CD8-positive, alpha-beta memory T cell (primary cell): ENCODE measurements at regions not wholly inside any gene's neighbourhood (a gene's known extent, or its start where the extent isn't known, plus 50 kb on each side); places are given as distances from the start of the nearest gene placed in this dataset.

Experiments used
- CTCF ChIA-PET: fragments of 350-600 bp; sonication (Branson Sonifier 250); formaldehyde crosslinking; loops from one replicate; lab custom pipeline; 2021; ENCODE audit warnings: antibody characterized with exemption; lab: Charles Lee
- POLR2A ChIA-PET: fragments of 350-600 bp; sonication (Branson Sonifier 250); formaldehyde crosslinking; loops from one replicate; lab custom pipeline; 2021; ENCODE audit warnings: antibody characterized with exemption; lab: Charles Lee
- DNase-seq, 5 donors: peaks; one replicate each; pipeline versions ENCODE4 v3.0.0 to v3.0.0-alpha.2; 2020 to 2022; ENCODE audit warnings: mixed read lengths in 1 of 5
- H3K27ac ChIP-seq: one replicate; pipeline ENCODE4 v1.7.0; 2013; ENCODE audit warnings: low read depth, mild to moderate bottlenecking, low read length, moderate library complexity
- H3K27me3 ChIP-seq: 2 replicates; pipeline ENCODE4 v1.7.0; 2013; ENCODE audit warnings: low read length, mild to moderate bottlenecking; ENCODE audit not compliant: insufficient read depth, poor library complexity, severe bottlenecking
- H3K36me3 ChIP-seq: 2 replicates; pipeline ENCODE4 v1.7.0; 2013; ENCODE audit warnings: mild to moderate bottlenecking, low read length, moderate library complexity; ENCODE audit not compliant: insufficient read depth
- H3K4me1 ChIP-seq: 2 replicates; pipeline ENCODE4 v1.7.0; 2013; ENCODE audit warnings: mild to moderate bottlenecking, low read length, moderate library complexity; ENCODE audit not compliant: insufficient read depth
- H3K4me3 ChIP-seq: 2 replicates; pipeline ENCODE4 v1.7.0; 2013; ENCODE audit warnings: mild to moderate bottlenecking, low read length
- H3K9me3 ChIP-seq: 2 replicates; pipeline ENCODE4 v1.7.0; 2013; ENCODE audit warnings: mild to moderate bottlenecking, low read length
- H3K27ac Mint-ChIP-seq, 8 donors: one replicate each; pipeline ENCODE4 v1.8.0; 2020 to 2021; ENCODE audit warnings: mixed read lengths in 8 of 8, mild to moderate bottlenecking in 6 of 8, inconsistent platforms in 3 of 8, moderate library complexity in 3 of 8
- H3K27me3 Mint-ChIP-seq, 2 donors: one replicate each; pipeline ENCODE4 v1.8.0; 2020 to 2021; ENCODE audit warnings: mixed read lengths in 2 of 2, mild to moderate bottlenecking in 1 of 2, moderate library complexity in 1 of 2
- H3K36me3 Mint-ChIP-seq, 3 donors: one replicate each; pipeline ENCODE4 v1.8.0; 2020 to 2021; ENCODE audit warnings: mixed read lengths in 3 of 3, inconsistent platforms in 1 of 3, mild to moderate bottlenecking in 1 of 3
- H3K4me1 Mint-ChIP-seq, 3 donors: one replicate each; pipeline ENCODE4 v1.8.0; 2020 to 2021; ENCODE audit warnings: mixed read lengths in 3 of 3, inconsistent platforms in 1 of 3, mild to moderate bottlenecking in 1 of 3
- H3K4me3 Mint-ChIP-seq, 7 donors: one replicate each; pipeline ENCODE4 v1.8.0; 2020 to 2021; ENCODE audit warnings: mixed read lengths in 7 of 7, mild to moderate bottlenecking in 6 of 7, moderate library complexity in 4 of 7, inconsistent platforms in 2 of 7
- H3K9me3 Mint-ChIP-seq, 5 donors: one replicate each; pipeline ENCODE4 v1.8.0; 2020 to 2022; ENCODE audit warnings: mixed read lengths in 5 of 5, mild to moderate bottlenecking in 3 of 5, moderate library complexity in 2 of 5, inconsistent platforms in 1 of 5

DNA sequence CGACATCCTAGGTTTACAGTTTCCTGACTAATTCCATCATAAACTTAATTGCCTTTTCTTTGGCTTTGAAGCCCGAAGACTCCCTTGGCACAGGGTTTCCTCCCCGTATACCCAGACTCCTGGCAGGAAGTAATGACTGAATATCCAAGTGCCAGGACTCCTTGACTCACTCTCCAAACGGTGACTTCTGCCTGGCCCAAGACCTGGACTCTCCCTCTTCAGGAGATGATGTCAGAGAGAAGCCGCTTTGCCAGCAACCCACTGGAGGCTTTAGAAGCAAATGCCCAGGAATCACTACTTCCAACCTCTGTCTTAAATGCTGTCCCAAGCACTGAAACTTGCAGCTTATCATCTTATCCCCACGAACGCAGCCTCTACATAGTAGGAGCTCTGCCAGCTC lies 146.5 kb downstream of the RGS9 start:
- H3K4me1 ChIP-seq, result no peaks in the 10 kb centered on the region
- H3K4me3 ChIP-seq, result no peak overlapping the region
- peaks cover 0 to 2% (median 0%) of the 10 kb centered on the region in 5 donors for H3K9me3 Mint-ChIP-seq
- no peak overlapping the region for H3K27ac Mint-ChIP-seq
- H3K27me3 Mint-ChIP-seq, result peaks cover 0 to 11% of the 10 kb centered on the region in 2 donors
- H3K4me1 Mint-ChIP-seq, result no peaks in the 10 kb centered on the region
- ChIA-PET CTCF (no interaction called here), POLR2A (no interaction called here)
- H3K36me3 ChIP-seq, result no peaks in the 10 kb centered on the region
- peaks cover 0 to 1% (median 0%) of the 10 kb centered on the region in 3 donors for H3K36me3 Mint-ChIP-seq
- H3K4me3 Mint-ChIP-seq, result no peak overlapping the region
- no peak for DNase-seq
- peaks cover under 1% of the 10 kb centered on the region for H3K27me3 ChIP-seq
- H3K27ac ChIP-seq, result no peak overlapping the region
- H3K9me3 ChIP-seq, result no peaks in the 10 kb centered on the region

DNA sequence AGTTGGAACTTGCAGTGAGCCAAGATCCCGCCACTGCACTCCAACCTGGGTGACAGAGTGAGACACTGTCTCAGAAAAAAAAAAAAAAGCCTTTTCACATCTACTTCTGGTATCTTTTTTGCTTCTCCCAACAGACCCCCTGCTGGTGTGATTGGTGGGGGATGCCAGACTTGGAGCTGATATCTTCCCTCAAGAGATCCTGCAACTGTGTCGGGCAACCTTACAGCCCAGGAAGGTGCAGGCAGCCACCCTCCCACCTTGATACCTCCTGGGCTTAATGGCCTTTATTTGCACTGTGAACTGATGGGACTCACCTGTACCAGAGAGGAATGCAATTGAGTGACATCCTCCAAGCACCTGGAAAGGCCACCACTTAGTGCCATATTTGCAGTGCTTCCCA lies 142.3 kb downstream of the RGS9 start:
- peaks cover 8% of the 10 kb centered on the region for H3K27me3 ChIP-seq
- ChIA-PET POLR2A (no interaction called here), CTCF (no interaction called here)
- no peaks in the 10 kb centered on the region for H3K9me3 ChIP-seq
- no peak overlapping the region for H3K27ac ChIP-seq
- no peaks in the 10 kb centered on the region for H3K36me3 ChIP-seq
- no peaks in the 10 kb centered on the region for H3K4me1 ChIP-seq
- Mint-ChIP-seq H3K4me1 (peaks cover 7 to 11% (median 9%) of the 10 kb centered on the region in 3 donors), H3K9me3 (no peaks in the 10 kb centered on the region), H3K4me3 (no peak overlapping the region), H3K27me3 (peaks cover 9 to 26% of the 10 kb centered on the region in 2 donors), H3K27ac (peak overlapping the region in 1 of 8 donors; percentile 30), H3K36me3 (peaks cover 0 to 1% (median 0%) of the 10 kb centered on the region in 3 donors)
- H3K4me3 ChIP-seq, result no peak overlapping the region
- no peak for DNase-seq

DNA sequence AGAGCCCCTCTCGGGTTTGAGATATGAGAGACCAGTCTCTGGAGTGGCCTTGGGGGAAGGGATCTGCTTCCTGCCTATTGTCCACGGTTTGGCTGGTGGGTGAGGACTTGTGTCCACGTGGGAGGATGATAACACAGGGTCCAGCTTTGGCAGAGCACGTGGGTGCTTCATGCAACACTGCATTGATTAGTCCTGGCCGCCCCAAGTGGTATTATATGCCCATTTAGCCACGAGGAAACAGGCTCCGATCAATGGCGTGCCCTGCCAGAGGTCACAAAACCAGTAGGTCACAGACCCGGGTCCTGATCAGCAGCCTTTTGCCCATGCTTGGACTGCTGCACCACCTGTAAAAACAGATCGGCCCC lies 141.6 kb downstream of the RGS9 start:
- peaks cover 8% of the 10 kb centered on the region for H3K27me3 ChIP-seq

DNA sequence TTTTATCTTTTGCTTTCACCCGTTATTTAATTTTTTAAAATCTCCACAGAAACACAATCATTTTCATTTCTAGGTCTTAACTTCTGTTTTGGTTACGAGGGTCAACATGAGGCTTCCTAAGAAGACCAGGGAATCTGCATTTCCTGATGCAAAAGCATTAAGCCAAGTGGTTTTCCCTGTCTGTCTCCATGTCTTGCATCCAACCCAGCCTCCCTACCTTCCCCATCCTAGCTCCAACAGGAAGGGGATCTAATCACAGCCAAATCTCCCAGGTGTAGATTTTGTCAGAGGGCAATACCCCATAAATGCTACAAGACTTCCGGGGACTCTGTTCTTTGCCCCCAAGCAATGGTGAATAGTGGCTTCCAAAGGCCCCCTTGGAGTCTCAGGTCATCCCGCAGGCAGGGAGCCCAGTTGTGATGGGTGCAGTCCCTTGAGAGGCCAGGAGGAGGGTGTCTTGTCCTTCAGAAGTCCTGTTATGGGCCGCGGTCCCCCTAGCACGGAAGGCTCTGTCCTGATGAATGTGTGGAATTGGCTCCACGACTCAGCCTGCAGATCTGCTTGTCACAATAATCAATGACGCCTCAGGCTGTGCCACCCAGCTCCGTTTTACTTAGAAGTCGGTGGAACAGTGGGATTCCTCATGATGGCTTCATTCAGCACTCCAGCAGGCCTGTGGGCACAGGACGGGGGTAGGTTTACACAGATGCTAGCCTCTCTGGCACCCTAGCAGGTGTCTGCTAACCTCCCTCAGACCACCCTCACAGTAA lies 141.1 kb downstream of the RGS9 start:
- H3K4me1 Mint-ChIP-seq, result peaks cover 7 to 11% (median 9%) of the 10 kb centered on the region in 3 donors
- peak in 2 of 5 donors; percentile 4 to 45 for DNase-seq
- H3K27me3 ChIP-seq, result peaks cover 8% of the 10 kb centered on the region
- ChIA-PET POLR2A (interaction anchor here (0.7 kb wide), 1 partner anchor 98 kb away, joined by 3 read pairs; no protein-coding TSS in a partner anchor), CTCF (no interaction called here)
- peaks cover 9 to 23% of the 10 kb centered on the region in 2 donors for H3K27me3 Mint-ChIP-seq
- no peaks in the 10 kb centered on the region for H3K4me1 ChIP-seq
- H3K9me3 Mint-ChIP-seq, result no peaks in the 10 kb centered on the region
- H3K4me3 Mint-ChIP-seq, result no peak overlapping the region
- H3K4me3 ChIP-seq, result no peak overlapping the region
- no peak overlapping the region for H3K27ac Mint-ChIP-seq
- no peak overlapping the region for H3K27ac ChIP-seq
- no peaks in the 10 kb centered on the region for H3K36me3 ChIP-seq
- H3K9me3 ChIP-seq, result no peaks in the 10 kb centered on the region
- peaks cover 0 to 1% (median 0%) of the 10 kb centered on the region in 3 donors for H3K36me3 Mint-ChIP-seq

More for the DNA sequence above, 141.6 kb downstream of the RGS9 start:
- Histone ChIP-seq H3K4me1 (no peaks in the 10 kb centered on the region), H3K9me3 (no peaks in the 10 kb centered on the region), H3K36me3 (no peaks in the 10 kb centered on the region), H3K27ac (no peak overlapping the region), H3K4me3 (no peak overlapping the region)
- Mint-ChIP-seq H3K27me3 (peaks cover 9 to 21% of the 10 kb centered on the region in 2 donors), H3K36me3 (peaks cover 0 to 1% (median 0%) of the 10 kb centered on the region in 3 donors), H3K4me1 (peaks cover 7 to 11% (median 9%) of the 10 kb centered on the region in 3 donors), H3K4me3 (no peak overlapping the region), H3K27ac (no peak overlapping the region), H3K9me3 (no peaks in the 10 kb centered on the region)
- ChIA-PET POLR2A (no interaction called here), CTCF (no interaction called here)
- DNase-seq, result no peak

DNA sequence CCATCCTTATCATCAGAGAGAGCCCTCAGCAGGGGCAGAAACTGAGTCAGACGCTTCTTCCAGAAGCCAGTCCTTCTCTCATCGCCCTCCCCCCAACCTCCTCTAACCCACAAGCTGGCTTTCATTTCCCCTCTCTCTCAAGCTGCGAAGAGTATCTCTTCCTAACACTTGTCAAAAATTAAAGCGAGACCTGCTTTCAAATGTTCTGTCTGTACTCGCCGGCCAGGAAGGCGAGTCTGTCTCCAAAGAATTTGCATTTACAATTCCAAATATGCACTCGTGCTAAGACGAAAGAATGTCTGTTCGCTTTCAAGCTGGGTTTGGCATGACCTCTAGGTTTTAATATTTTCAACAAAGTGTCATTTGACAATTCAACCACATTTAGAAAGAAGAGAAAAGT lies 140.4 kb downstream of the RGS9 start:
- Mint-ChIP-seq H3K4me3 (no peak overlapping the region), H3K4me1 (peaks cover 7 to 11% (median 9%) of the 10 kb centered on the region in 3 donors), H3K9me3 (no peaks in the 10 kb centered on the region), H3K27me3 (peaks cover 11 to 25% of the 10 kb centered on the region in 2 donors), H3K36me3 (peaks cover 0 to 1% (median 0%) of the 10 kb centered on the region in 3 donors), H3K27ac (peak overlapping the region in 2 of 8 donors; percentile 33 to 81)
- H3K27me3 ChIP-seq, result peaks cover 8% of the 10 kb centered on the region
- ChIA-PET POLR2A (interaction anchor here (0.7 kb wide), 1 partner anchor 98 kb away, joined by 3 read pairs; no protein-coding TSS in a partner anchor), CTCF (no interaction called here)
- no peaks in the 10 kb centered on the region for H3K36me3 ChIP-seq
- H3K4me1 ChIP-seq, result no peaks in the 10 kb centered on the region
- H3K9me3 ChIP-seq, result no peaks in the 10 kb centered on the region
- no peak overlapping the region for H3K27ac ChIP-seq
- no peak for DNase-seq
- no peak overlapping the region for H3K4me3 ChIP-seq
